SU-DHL-6 (cell line): ENCODE measurements at regions not wholly inside any gene's neighbourhood (a gene's known extent, or its start where the extent isn't known, plus 50 kb on each side); places are given as distances from the start of the nearest gene placed in this dataset.

Experiments
- EZH2phosphoT487 ChIP-seq: fragments of 200-600 bp; sonication (generic), shearing (Covaris generic); conservative IDR thresholded peaks from 2 replicates; pipeline ENCODE4 v1.6.1; 2018; ENCODE audit warnings: mild to moderate bottlenecking, antibody characterized with exemption, low read length, moderate library complexity, mixed read lengths
- TF ChIP-seq, protein P1 (sequence below): fragments of 200-600 bp; sonication (generic); IDR thresholded peaks from one replicate; pipeline ENCODE4 v1.5.1; 2017; ENCODE audit warnings: antibody characterized with exemption, mild to moderate bottlenecking, low read length, moderate library complexity; ENCODE audit not compliant: insufficient read depth, poor library complexity, severe bottlenecking

DNA sequence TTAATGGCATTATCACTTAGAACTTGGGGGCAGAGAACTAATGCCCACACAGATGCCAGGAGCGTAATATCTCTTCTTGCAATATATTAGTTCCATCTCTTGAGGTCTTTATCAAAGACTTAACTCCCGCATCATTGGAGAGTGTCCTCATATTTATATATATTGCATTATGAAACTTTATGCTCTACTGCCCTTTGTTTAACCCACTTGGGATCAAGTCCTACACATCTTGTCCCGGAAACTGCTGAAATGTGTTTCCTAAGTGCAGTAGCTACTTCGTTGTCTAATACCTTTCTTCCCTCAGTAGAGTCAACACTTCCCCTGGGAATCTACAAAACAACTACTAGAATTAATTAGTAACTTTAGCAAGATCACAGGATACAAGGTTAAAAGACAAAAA, 1029.2 kb downstream of the OTOL1 start:
- TF ChIP-seq, protein P1, sequence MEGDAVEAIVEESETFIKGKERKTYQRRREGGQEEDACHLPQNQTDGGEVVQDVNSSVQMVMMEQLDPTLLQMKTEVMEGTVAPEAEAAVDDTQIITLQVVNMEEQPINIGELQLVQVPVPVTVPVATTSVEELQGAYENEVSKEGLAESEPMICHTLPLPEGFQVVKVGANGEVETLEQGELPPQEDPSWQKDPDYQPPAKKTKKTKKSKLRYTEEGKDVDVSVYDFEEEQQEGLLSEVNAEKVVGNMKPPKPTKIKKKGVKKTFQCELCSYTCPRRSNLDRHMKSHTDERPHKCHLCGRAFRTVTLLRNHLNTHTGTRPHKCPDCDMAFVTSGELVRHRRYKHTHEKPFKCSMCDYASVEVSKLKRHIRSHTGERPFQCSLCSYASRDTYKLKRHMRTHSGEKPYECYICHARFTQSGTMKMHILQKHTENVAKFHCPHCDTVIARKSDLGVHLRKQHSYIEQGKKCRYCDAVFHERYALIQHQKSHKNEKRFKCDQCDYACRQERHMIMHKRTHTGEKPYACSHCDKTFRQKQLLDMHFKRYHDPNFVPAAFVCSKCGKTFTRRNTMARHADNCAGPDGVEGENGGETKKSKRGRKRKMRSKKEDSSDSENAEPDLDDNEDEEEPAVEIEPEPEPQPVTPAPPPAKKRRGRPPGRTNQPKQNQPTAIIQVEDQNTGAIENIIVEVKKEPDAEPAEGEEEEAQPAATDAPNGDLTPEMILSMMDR, result no peak
- no peak for TF ChIP-seq EZH2phosphoT487
